ENCODE measurements at regions not wholly inside any gene's neighbourhood (a gene's known extent, or its start where the extent isn't known, plus 50 kb on each side); places are given as distances from the start of the nearest gene placed in this dataset.

DNA sequence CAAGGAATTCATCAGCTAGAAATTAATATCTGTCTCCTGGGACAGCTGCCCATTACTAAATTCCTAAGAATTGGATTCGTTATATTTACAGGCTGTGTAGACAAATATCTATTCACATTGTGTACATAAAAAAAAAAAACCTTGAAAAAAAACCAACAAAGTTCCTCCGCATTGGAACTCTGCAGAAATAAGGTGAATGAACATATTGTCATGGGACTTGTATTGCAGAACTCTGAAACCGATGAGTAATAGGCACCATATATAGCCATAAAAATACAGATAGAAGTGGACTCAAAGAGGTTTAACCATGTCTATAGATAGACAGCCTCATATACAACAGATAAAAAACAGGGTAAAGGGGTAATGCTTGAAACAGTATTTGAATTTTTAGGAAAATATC, 909.9 kb upstream of the CHAC2 start:
- TF ChIP-seq, protein P1, sequence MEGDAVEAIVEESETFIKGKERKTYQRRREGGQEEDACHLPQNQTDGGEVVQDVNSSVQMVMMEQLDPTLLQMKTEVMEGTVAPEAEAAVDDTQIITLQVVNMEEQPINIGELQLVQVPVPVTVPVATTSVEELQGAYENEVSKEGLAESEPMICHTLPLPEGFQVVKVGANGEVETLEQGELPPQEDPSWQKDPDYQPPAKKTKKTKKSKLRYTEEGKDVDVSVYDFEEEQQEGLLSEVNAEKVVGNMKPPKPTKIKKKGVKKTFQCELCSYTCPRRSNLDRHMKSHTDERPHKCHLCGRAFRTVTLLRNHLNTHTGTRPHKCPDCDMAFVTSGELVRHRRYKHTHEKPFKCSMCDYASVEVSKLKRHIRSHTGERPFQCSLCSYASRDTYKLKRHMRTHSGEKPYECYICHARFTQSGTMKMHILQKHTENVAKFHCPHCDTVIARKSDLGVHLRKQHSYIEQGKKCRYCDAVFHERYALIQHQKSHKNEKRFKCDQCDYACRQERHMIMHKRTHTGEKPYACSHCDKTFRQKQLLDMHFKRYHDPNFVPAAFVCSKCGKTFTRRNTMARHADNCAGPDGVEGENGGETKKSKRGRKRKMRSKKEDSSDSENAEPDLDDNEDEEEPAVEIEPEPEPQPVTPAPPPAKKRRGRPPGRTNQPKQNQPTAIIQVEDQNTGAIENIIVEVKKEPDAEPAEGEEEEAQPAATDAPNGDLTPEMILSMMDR (IDR thresholded peaks at IDR 0.05; ENCODE audit: low read depth, low read length), result no peak
- no peak overlapping the region for H3K4me3 ChIP-seq (ENCODE audit: low read depth, low read length)
- in situ Hi-C loops (cut with HindIII; ENCODE audit: low sequenced_read_pairs), result no loop called here
- no peak for DNase-seq (ENCODE audit: low read depth, low spot score)

DNA sequence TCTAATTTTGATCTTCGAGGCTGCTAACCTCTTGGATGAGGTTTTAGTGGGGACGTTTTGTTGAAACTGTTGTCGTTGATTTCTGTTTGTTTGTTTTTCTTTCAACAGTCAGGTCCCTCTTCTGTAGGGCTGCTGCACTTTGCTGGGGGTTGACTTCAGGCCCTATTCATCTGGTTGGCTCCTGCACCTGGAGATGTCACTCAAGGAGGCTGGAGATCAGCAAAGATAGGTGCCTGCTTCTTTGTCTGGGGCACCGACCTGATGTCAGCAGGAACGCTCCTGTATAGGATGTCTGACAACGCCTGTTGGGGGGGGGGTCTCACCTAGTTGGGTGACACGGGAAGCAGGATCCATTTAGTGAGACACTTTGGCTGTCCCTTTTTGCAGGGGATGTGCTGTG, 915.6 kb upstream of the CHAC2 start:
- TF ChIP-seq, protein P1 (IDR thresholded peaks at IDR 0.05; ENCODE audit: low read depth, low read length), result no peak
- DNase-seq (ENCODE audit: low read depth, low spot score), result no peak
- in situ Hi-C loops (cut with HindIII; ENCODE audit: low sequenced_read_pairs), result no loop called here
- H3K4me3 ChIP-seq (ENCODE audit: low read depth, low read length), result no peak overlapping the region

DNA sequence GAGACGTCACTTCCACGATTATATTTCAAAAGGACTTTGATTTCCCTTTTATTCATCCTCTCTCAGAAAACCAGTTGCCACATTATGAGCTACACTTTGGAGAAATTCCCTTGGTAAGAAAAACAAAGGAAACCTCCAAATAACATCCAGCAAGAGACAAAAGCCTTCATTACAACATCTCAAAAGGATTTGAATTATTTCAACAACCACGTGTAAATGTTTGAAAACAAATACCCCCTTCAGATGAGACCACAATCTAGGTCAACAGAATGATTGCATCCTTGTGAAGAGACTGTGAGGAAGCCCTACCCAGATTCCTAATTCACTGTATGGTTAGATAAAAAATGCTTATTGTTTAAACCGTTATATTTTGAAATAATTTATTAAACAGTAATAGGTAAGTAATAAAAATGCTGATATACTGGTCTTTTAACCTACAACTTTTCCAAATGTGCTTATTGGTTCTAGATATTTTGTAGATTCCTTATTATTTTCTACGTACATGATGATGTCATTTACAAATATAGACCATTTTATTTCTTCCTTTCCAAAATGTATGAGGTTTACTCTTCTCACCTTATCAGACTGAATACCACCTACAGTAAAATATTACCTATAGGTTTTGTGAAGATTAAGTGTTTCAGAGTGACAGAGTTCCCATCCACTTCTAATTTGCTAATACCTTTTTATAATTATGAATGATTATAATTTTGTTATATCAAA, 922.7 kb upstream of the CHAC2 start:
- in situ Hi-C loops (cut with HindIII; ENCODE audit: low sequenced_read_pairs), result no loop called here
- TF ChIP-seq, protein P1 (IDR thresholded peaks at IDR 0.05; ENCODE audit: low read depth, low read length), result no peak
- H3K4me3 ChIP-seq (ENCODE audit: low read depth, low read length), result no peak overlapping the region
- DNase-seq (ENCODE audit: low read depth, low spot score), result peak; percentile 7

DNA sequence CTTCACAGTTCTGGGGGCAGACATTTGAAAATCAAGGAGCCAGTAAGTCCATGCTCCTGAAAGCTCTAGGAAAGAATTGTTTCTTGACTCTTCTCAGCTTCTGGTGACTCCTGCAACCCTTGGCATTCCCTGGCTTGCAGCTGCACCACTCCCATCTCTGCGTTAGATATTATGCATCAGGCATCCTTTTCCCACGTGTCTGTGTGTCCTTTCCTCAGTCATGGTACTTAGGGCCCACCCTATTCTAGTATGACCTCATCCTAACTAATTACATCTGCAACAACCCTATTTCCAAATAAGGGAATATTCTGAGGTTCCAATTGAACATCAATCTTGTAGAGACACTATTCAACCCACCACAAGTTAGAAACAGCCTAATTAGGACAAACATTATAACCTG, 931.7 kb upstream of the CHAC2 start:
- in situ Hi-C loops (cut with HindIII; ENCODE audit: low sequenced_read_pairs), result no loop called here
- TF ChIP-seq, protein P1 (IDR thresholded peaks at IDR 0.05; ENCODE audit: low read depth, low read length), result no peak
- DNase-seq (ENCODE audit: low read depth, low spot score), result no peak
- no peak overlapping the region for H3K4me3 ChIP-seq (ENCODE audit: low read depth, low read length)

DNA sequence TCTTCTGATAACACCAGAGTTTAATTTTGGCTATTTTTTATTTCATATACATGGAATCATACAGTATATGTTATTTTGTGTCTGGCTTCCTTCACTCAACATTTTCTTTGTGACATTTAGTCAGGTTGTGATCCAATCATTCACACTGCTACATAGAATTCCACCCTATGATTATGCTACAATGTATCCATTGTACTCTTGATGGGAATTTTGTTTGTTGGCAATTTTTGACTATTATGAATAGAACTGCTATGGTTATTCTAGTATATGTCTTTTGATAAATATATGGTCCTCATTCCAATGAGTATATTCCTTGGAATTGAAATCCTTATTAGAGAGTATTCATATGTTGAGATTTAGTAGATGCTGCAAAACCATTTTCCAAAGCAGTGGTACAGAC, 936.4 kb upstream of the CHAC2 start:
- DNase-seq (ENCODE audit: low read depth, low spot score), result no peak
- no peak overlapping the region for H3K4me3 ChIP-seq (ENCODE audit: low read depth, low read length)
- in situ Hi-C loops (cut with HindIII; ENCODE audit: low sequenced_read_pairs), result no loop called here

DNA sequence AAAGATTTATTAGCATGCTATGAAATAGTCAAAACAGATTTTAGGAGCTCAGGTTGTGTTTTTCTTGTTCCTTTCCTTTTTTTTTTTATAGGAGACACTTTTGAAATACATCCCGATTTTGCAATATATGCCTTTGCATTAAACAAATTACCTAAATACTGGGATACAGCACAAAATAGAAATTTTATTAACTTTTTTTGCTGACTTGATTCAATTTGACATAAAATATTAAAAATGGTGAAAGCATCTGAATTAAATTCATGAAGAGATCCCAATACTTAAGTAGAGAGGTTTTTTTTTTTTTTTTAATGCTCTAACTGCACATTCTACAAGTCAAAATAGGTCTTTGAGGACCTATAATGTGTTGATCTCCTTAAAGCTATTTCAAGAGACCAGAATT, 939.5 kb upstream of the CHAC2 start:
- TF ChIP-seq, protein P1 (IDR thresholded peaks at IDR 0.05; ENCODE audit: low read depth, low read length), result no peak
- DNase-seq (ENCODE audit: low read depth, low spot score), result no peak
- in situ Hi-C loops (cut with HindIII; ENCODE audit: low sequenced_read_pairs), result no loop called here
- H3K4me3 ChIP-seq (ENCODE audit: low read depth, low read length), result no peak overlapping the region

More for the DNA sequence above, 936.4 kb upstream of the CHAC2 start:
- TF ChIP-seq, protein P1 (IDR thresholded peaks at IDR 0.05; ENCODE audit: low read depth, low read length), result no peak
